GM23248 (cell line): ENCODE measurements at regions not wholly inside any gene's neighbourhood (a gene's known extent, or its start where the extent isn't known, plus 50 kb on each side); places are given as distances from the start of the nearest gene placed in this dataset.

Source experiments
- EZH2 ChIP-seq: fragments of 200-600 bp; sonication (generic); IDR thresholded peaks from 2 replicates; pipeline ENCODE4 v1.6.1; 2018; ENCODE audit warnings: antibody characterized with exemption, mild to moderate bottlenecking; ENCODE audit not compliant: insufficient read depth, poor library complexity, severe bottlenecking
- EZH2phosphoT487 ChIP-seq: fragments of 200-600 bp; sonication (generic); IDR thresholded peaks from 2 replicates; pipeline ENCODE4 v1.6.1; 2018; ENCODE audit warnings: antibody characterized with exemption, moderate library complexity, mild to moderate bottlenecking, low read depth; ENCODE audit not compliant: insufficient read depth

DNA sequence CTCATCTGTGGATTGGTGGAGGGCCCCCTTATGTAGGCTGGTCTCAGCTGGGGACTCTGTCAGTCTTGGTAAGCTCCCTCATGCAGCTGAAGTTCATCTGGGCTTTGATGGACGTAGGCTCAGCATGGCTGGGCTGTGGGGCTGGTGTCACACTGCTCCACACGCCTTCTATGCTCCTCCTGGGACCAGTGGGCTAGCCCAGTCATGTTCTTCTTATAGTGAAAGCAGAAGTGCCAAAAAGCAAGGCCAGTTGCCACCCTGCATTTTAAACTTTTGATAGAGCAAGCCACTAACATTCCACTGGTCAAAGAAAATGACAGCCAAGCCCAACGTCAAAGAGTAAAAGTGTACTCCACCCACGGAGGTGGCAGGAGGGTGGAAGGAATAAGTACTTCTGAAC, 165.5 kb downstream of the MEX3B start:
- TF ChIP-seq EZH2: no peak
- TF ChIP-seq EZH2phosphoT487: no peak
